ACC112 (cell line): ENCODE measurements at regions not wholly inside any gene's neighbourhood (a gene's known extent, or its start where the extent isn't known, plus 50 kb on each side); places are given as distances from the start of the nearest gene placed in this dataset.

Source experiments
- H2AFZ ChIP-seq: fragments of 200-600 bp; sonication (generic); one replicate; pipeline ENCODE4 v1.6.0; 2017; ENCODE audit warnings: antibody characterized with exemption, low read length; ENCODE audit not compliant: unreplicated experiment
- H3K27ac ChIP-seq: fragments of 200-600 bp; sonication (generic); 2 replicates; pipeline ENCODE4 v1.5.1; 2014; ENCODE audit warnings: low read depth, mild to moderate bottlenecking, antibody characterized with exemption, low read length, moderate library complexity
- H3K27me3 ChIP-seq: fragments of 200-600 bp; sonication (generic); 2 replicates; pipeline ENCODE4 v1.6.1; 2014; ENCODE audit warnings: mild to moderate bottlenecking, antibody characterized with exemption, low read length, moderate library complexity, mixed read lengths; ENCODE audit not compliant: insufficient read depth
- H3K36me3 ChIP-seq: fragments of 200-600 bp; sonication (generic); 2 replicates; pipeline ENCODE4 v1.6.1; 2016; ENCODE audit warnings: mild to moderate bottlenecking, antibody characterized with exemption, low read length, moderate library complexity, mixed read lengths; ENCODE audit not compliant: insufficient read depth
- H3K4me1 ChIP-seq: fragments of 200-600 bp; sonication (generic); one replicate; pipeline ENCODE4 v1.6.1; 2016; ENCODE audit warnings: low read length, mixed read lengths; ENCODE audit not compliant: insufficient read depth, unreplicated experiment, control insufficient read depth
- H3K4me3 ChIP-seq: fragments of 200-600 bp; sonication (generic); 2 replicates; pipeline ENCODE4 v1.5.1; 2014; ENCODE audit warnings: mild to moderate bottlenecking, low read depth, low read length
- H3K79me2 ChIP-seq: fragments of 200-600 bp; sonication (generic); one replicate; pipeline ENCODE4 v1.6.0; 2016; ENCODE audit warnings: low read length; ENCODE audit not compliant: control insufficient read depth, unreplicated experiment, insufficient read depth

DNA sequence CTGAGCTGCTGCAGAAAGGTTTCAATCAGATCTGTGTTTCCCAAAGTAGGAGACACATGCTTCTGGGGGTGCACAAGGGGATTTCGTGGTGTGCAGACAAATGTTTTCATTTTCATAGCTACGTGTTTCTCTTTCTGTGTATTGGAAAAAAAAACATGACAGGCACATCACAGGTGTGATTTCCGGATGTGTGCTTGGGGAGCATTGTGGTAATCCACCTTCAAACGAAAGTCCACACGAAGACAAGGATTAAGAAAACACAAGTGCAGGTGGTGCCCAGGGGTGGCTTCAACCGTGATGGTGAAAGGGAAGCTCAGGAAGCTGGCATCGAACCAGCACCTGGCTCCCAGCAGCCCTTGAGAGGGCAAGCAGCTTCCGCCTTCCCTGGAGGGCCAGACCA, 164.6 kb upstream of the LINGO1 start:
- no peak overlapping the region for H2AFZ ChIP-seq

DNA sequence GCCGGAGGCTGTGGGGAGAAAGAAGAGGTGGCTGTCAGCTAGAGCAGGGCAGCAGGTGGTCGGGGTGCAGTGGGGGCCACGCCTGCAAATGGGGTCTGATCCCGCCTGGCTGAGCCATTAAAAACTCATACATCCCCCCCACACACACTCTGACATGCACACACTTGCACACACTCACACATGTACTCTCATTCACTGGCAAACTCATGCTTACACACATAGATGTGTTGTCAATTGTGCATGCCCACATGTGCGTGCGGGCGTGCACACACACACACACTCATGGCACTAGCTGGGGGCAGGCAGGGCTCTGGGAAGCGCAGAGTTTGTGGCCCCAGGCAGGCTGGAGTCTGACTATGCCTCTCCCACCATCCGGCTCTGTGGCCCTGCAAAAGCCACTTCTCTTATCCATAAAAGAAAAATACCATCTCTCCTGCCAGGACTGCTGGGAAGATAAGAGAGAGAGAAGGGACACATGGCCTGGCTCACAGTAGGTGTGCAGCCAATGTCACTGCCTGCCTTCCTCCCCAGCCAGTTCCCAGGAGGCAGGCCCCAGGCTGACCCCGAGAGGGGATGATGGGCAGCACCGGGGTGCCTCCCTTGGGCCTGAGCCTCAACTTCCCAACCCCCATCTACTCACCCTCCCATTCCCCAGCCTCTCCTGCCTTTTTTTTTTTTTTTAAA, 163.5 kb upstream of the LINGO1 start:
- H3K27me3 ChIP-seq, result no peaks in the 10 kb centered on the region; the same call in 1 of the 2 replicates
- no peak overlapping the region for H3K27ac ChIP-seq
- H3K36me3 ChIP-seq, result no peaks in the 10 kb centered on the region
- H2AFZ ChIP-seq, result no peak overlapping the region
- no peaks in the 10 kb centered on the region for H3K4me1 ChIP-seq
- no peak overlapping the region for H3K4me3 ChIP-seq
- H3K79me2 ChIP-seq, result no peaks in the 10 kb centered on the region

More for the DNA sequence above, 164.6 kb upstream of the LINGO1 start:
- Histone ChIP-seq H3K36me3 (no peaks in the 10 kb centered on the region), H3K4me3 (no peak overlapping the region), H3K27ac (no peak overlapping the region), H3K79me2 (no peaks in the 10 kb centered on the region), H3K4me1 (no peaks in the 10 kb centered on the region), H3K27me3 (no peaks in the 10 kb centered on the region; the same call in 1 of the 2 replicates)

DNA sequence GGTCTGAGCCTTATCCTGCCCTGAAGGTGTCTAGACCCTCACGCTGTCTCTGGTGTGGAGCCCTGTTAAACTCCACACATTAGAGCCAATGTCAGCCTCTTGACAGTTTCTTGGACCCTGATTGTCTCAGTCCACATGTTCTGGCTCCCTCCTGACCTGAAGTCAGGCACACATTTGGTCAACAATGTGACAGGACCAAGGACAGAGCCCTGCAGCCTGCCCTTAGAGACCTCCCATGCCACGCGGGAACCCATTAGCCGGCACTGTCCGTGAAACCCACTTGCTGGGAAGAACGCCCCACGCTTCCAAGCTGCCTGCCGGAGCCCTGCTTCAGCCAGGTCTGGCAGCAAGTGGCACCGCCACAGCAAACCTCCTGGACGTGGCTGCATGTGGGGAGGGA, 162.7 kb upstream of the LINGO1 start:
- Histone ChIP-seq H3K79me2 (no peaks in the 10 kb centered on the region), H3K4me3 (no peak overlapping the region), H3K4me1 (no peaks in the 10 kb centered on the region), H2AFZ (no peak overlapping the region), H3K27ac (no peak overlapping the region), H3K27me3 (peaks cover 7% of the 10 kb centered on the region), H3K36me3 (no peaks in the 10 kb centered on the region)

DNA sequence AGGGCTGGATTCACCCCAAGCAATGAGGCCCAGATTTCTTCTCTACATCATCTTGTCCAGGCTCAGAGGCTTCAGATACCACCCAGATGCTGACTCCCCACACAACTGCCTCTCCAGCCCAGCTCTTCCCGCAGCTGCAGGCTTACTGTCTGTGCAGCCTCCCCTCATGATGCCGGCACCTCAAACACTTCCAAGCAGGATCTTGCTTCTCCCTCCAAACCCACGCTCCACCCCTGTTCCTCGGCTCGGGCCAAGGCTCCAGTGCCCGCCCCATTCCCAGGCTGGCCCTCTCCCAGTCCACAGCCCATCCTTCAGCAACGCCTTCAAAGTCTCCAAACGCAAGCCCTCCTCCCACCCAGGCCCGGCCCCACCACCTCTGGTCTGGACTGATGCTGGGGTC, 159.2 kb upstream of the LINGO1 start:
- Histone ChIP-seq H3K79me2 (no peaks in the 10 kb centered on the region), H2AFZ (no peak overlapping the region), H3K4me1 (no peaks in the 10 kb centered on the region), H3K27ac (no peak overlapping the region), H3K4me3 (no peak overlapping the region), H3K27me3 (peaks cover 39% of the 10 kb centered on the region), H3K36me3 (no peaks in the 10 kb centered on the region)

DNA sequence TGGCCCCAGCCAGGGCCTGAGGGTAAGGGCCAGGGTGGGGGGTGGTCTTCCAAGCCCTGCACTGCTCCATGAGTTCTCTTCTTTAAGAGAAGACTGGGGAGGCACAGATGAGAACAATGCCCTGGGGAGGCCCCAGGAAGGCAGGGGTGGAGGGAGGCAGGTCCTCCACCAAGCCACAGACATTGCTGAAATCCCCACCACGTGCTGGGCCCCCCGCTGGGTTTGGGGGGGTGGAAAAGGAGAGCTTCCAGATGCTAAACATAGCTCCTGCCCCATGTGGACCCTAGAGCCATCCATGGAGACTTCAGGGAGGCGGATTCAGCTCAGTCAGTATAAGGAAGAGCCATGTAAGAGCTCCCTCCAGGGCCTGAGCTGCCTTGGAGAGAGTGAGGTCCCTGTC, 157.8 kb upstream of the LINGO1 start:
- Histone ChIP-seq H3K36me3 (no peaks in the 10 kb centered on the region), H3K4me1 (no peaks in the 10 kb centered on the region), H3K4me3 (no peak overlapping the region), H3K27ac (no peak overlapping the region), H2AFZ (no peak overlapping the region), H3K79me2 (no peaks in the 10 kb centered on the region), H3K27me3 (peaks cover 52% of the 10 kb centered on the region)

DNA sequence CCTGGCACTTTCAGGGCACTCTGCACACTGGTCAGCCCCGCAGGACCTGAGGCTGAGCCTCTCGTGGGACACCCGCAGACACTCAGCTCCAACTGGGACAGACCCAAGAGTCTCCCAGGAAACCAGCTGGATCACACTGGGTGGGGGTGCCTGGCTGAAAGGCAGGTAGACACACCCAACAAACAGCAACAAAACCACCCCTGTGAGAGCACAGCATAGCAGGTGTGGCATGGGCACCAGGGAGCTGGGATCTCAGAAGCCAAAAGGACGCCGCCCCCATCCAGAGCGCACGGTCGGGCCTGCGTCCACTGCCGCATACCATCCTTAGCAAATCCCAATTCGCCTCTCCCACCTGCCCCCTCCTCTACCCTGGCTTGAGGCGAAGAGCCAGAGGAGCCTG, 154.2 kb upstream of the LINGO1 start:
- H3K27ac ChIP-seq, result no peak overlapping the region
- peaks cover 69% of the 10 kb centered on the region for H3K27me3 ChIP-seq
- H3K79me2 ChIP-seq, result no peaks in the 10 kb centered on the region
- H3K4me1 ChIP-seq, result no peaks in the 10 kb centered on the region
- H3K4me3 ChIP-seq, result no peak overlapping the region
- no peaks in the 10 kb centered on the region for H3K36me3 ChIP-seq
- no peak overlapping the region for H2AFZ ChIP-seq

DNA sequence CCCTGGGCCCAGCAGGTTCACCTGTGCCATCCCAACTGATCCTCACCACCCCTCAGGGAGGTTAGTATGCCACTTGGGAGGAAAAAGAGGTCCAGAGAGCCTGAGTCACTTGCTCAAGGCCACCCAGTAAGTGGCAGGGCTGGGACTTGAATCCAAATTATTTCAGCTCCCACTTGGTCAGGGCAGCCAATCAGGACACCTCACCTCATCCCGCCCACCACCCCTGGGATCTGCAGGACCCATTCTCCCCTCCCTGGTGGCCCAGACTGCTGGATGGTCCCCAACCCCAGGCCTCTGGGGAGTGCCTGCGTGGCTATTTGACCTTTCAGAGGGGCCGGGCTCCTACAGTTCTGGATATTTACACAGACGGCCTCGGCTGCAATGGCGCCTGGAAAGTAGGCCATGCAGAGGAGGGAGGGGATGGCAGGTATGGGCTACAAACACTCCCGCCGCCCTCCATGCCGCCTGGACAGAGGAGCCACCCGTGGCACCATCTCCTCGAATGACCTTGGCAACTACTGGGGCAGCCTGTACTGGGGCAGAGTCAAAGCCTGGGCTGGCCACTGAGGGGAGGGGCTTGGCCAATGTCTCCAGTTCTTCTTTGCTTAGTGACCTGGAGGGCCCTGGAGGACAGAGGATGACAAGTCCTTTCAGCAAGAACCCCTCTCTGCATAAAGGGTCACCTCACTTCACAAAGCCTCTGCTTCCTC, 153.6 kb upstream of the LINGO1 start:
- Histone ChIP-seq H2AFZ (no peak overlapping the region), H3K4me1 (no peaks in the 10 kb centered on the region), H3K27me3 (peaks cover 69% of the 10 kb centered on the region), H3K27ac (no peak overlapping the region), H3K36me3 (no peaks in the 10 kb centered on the region), H3K79me2 (no peaks in the 10 kb centered on the region), H3K4me3 (no peak overlapping the region)

DNA sequence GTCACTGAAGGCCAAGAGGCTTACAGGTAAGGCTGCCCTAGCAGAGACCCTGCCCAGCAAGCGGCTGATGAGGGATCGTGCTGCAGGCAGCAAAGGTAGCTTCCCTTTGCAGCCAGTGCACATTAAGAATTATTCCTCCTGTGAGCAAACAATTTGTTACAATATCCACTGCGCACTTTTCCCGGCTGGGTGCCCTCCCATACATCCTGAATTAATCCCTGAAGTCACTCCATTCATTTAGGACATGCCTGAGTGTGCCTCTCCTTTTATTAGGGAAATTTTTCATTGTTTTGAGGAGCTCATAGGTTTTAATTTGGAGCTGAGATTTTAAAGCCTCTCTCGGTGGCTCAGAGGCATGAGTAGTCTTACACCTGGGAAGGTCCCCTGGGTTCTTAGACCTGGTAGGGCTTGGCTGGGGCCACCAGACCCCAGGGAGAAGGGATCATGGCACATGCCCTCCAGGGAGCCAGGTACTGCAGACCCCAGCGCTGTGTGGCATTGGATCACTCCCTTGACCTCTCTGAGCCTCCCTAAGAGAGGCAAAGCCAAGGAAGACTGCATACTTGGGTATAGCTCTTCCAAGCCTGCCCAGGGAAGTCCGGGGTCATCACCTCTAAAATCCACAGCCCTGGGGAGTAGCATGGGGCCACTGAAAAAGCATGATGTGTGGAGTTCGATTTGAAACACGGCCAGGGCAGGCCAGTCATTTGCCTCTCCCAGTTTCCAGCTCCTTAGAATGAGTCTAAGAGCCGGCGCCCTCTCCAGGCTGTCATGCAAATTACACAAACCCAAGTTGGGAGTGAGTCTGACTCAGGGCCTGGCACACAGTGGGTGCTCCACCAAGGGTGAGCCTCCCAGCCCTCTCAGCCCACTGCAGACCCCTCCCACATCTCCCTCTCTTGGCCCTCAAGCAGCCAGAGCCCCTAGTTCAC, 151.9 kb upstream of the LINGO1 start:
- no peak overlapping the region for H3K4me3 ChIP-seq
- no peak overlapping the region for H3K27ac ChIP-seq
- no peaks in the 10 kb centered on the region for H3K4me1 ChIP-seq
- H3K79me2 ChIP-seq, result no peaks in the 10 kb centered on the region
- H3K36me3 ChIP-seq, result no peaks in the 10 kb centered on the region
- no peak overlapping the region for H2AFZ ChIP-seq
- peaks cover 60% of the 10 kb centered on the region for H3K27me3 ChIP-seq

DNA sequence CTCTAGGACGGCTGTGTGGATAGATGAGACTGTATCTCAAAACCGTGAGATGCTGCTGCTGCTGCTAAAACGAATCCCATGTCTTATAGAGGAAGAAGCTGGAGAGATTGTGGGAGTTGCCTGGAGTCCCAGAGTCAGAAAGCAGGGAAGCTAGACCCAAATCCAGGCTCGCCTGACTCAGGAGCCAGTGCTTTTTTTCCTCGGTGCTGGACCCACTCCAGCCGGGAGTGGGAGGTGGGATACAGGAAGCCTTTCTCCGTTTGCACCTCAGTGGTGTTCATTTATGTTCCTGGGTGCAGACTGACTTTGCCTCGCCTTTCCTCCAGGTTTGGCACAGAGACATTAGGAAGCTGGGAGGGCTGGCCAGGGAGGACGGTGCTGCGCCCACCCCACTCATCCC, 150.9 kb upstream of the LINGO1 start:
- H3K27ac ChIP-seq, result no peak overlapping the region
- H2AFZ ChIP-seq, result no peak overlapping the region
- no peaks in the 10 kb centered on the region for H3K36me3 ChIP-seq
- H3K4me3 ChIP-seq, result no peak overlapping the region
- no peaks in the 10 kb centered on the region for H3K4me1 ChIP-seq
- no peaks in the 10 kb centered on the region for H3K79me2 ChIP-seq
- H3K27me3 ChIP-seq, result peaks cover 52% of the 10 kb centered on the region

DNA sequence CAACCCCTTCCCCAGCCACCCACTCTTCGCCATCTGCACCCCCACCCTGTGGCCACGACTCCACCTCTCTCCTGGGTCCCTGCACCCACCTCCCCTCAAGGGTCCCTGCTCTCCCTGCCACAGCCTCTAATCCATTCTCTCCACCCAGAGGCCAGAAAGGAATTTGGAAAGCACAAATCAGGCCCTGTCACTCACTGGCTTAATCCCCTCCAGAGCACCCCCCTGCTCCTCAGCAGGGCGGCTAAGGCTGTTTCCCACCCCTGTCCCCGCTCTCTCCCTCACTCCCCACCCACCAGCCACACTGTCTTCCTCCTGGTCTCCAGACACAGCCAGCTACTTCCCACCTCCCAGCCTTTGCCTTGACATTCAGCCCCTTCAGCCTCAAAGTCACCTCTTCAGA, 150.0 kb upstream of the LINGO1 start:
- Histone ChIP-seq H3K4me1 (no peaks in the 10 kb centered on the region), H3K4me3 (no peak overlapping the region), H3K36me3 (no peaks in the 10 kb centered on the region), H2AFZ (no peak overlapping the region), H3K27ac (no peak overlapping the region), H3K27me3 (peaks cover 43% of the 10 kb centered on the region), H3K79me2 (no peaks in the 10 kb centered on the region)
